HepG2 (cell line): ENCODE measurements at regions not wholly inside any gene's neighbourhood (a gene's known extent, or its start where the extent isn't known, plus 50 kb on each side); places are given as distances from the start of the nearest gene placed in this dataset.

Source experiments
- ATAC-seq: fragments of 200-7000 bp; cut with Tn5 transposase; 3 replicates; pipeline ENCODE4 v1.9.1; 2020; ENCODE audit warnings: mild to moderate bottlenecking, moderate library complexity
- BruUV-seq: library from RNA; stranded (reverse); fragments of 400-500 nt; replicated peaks from 2 replicates; lab custom pipeline; 2021; lab: Mats Ljungman, UMichigan
- CTCF ChIA-PET: fragments of 300-600 bp; formaldehyde crosslinking; extraction: SDS; loops from one replicate; lab custom pipeline; 2021; ENCODE audit warnings: low total read pairs, inconsistent platforms, low intra/inter-chr PET ratio; lab: Yijun Ruan, JAX
- POLR2A ChIA-PET: fragments of 350-600 bp; sonication (Branson Sonifier 250); formaldehyde crosslinking; loops from one replicate; lab custom pipeline; 2020; ENCODE audit warnings: antibody characterized with exemption, inconsistent platforms; lab: Yijun Ruan, JAX
- DNase-seq: peaks from one replicate; pipeline ENCODE4 v3.0.0-alpha.2; 2015; ENCODE audit warnings: low spot score
- FAIRE-seq: peaks from 3 replicates; lab custom pipeline; 2011; peaks lifted over from hg19 to GRCh38; lab: Jason Lieb, UNC
- H2AFZ ChIP-seq: one replicate; pipeline ENCODE4 v1.6.1; 2011; ENCODE audit warnings: low read length, inconsistent platforms
- H3K27ac ChIP-seq: fragments of 300-600 bp; 3 replicates; pipeline ENCODE4 v1.8.0; 2011; ENCODE audit warnings: mixed run types, mild to moderate bottlenecking, mixed read lengths, low read length, inconsistent platforms; ENCODE audit not compliant: insufficient read depth; ENCODE audit errors: extremely low read length
- H3K27me3 ChIP-seq, 2 experiments: fragments of 200-600 bp in 1 of 2; 2 replicates in 1 of 2; 3 replicates in 1 of 2; pipeline versions ENCODE4 v1.6.0 to v1.8.0; 2011; ENCODE audit warnings: low read length in 2 of 2, mild to moderate bottlenecking in 2 of 2, moderate library complexity in 2 of 2, inconsistent platforms in 1 of 2; ENCODE audit not compliant: insufficient read depth in 2 of 2, control insufficient read depth in 1 of 2
- H3K36me3 ChIP-seq, 2 experiments: fragments of 200-600 bp in 1 of 2; replicated peaks in 1 of 2; 2 replicates in 1 of 2; 3 replicates in 1 of 2; pipeline versions ENCODE4 v1.5.1 to v1.8.0; 2011; ENCODE audit warnings: low read length in 2 of 2, inconsistent platforms in 1 of 2; ENCODE audit not compliant: insufficient read depth in 2 of 2, control insufficient read depth in 1 of 2
- H3K4me1 ChIP-seq: 2 replicates; pipeline ENCODE4 v1.5.1; 2012; ENCODE audit warnings: low read length, inconsistent platforms; ENCODE audit not compliant: insufficient read depth
- H3K4me2 ChIP-seq: 2 replicates; pipeline ENCODE4 v1.6.0; 2011; ENCODE audit warnings: low read depth, low read length, inconsistent platforms
- H3K4me3 ChIP-seq, 3 experiments: fragments of 200-600 bp in 1 of 3; sonication (generic), shearing (Covaris generic) in 1 of 3; replicated peaks in 1 of 3; 2 replicates each; pipeline ENCODE4 v1.5.1; 2011 to 2016; ENCODE audit warnings: low read length in 3 of 3, inconsistent platforms in 2 of 3, low read depth in 2 of 3, mild to moderate bottlenecking in 2 of 3, control low read depth in 1 of 3, mixed read lengths in 1 of 3; ENCODE audit not compliant: insufficient read depth in 1 of 3
- H3K79me2 ChIP-seq: one replicate; pipeline ENCODE4 v1.6.1; 2011; ENCODE audit warnings: low read length, inconsistent platforms; ENCODE audit not compliant: insufficient read depth
- H3K9ac ChIP-seq: 2 replicates; pipeline ENCODE4 v1.6.0; 2011; ENCODE audit warnings: mild to moderate bottlenecking, low read depth, low read length, inconsistent platforms; ENCODE audit not compliant: insufficient read depth
- H3K9me3 ChIP-seq: 2 replicates; pipeline ENCODE4 v1.5.1; 2012; ENCODE audit warnings: mild to moderate bottlenecking, low read length
- H4K20me1 ChIP-seq: 2 replicates; pipeline ENCODE4 v1.6.0; 2011; ENCODE audit warnings: inconsistent platforms, mild to moderate bottlenecking, low read length, moderate library complexity; ENCODE audit not compliant: insufficient read depth
- HNF4A ChIP-seq: sonication (generic); formaldehyde crosslinking; IDR thresholded peaks from 2 replicates; pipeline ENCODE4 v1.4.0; 2020; ENCODE audit warnings: missing genetic modification reagents
- IRX3 ChIP-seq: sonication (generic); formaldehyde crosslinking; IDR thresholded peaks from 2 replicates; pipeline ENCODE4 v1.8.1; 2023; ENCODE audit warnings: mild to moderate bottlenecking, low read depth, missing genetic modification reagents, borderline replicate concordance
- ISX ChIP-seq: sonication (generic); formaldehyde crosslinking; conservative IDR thresholded peaks from 2 replicates; pipeline ENCODE4 v1.5.0; 2020; ENCODE audit warnings: missing genetic modification reagents
- PAF1 ChIP-seq: IDR thresholded peaks from 2 replicates; pipeline ENCODE4 v1.6.1; 2016; ENCODE audit warnings: missing genetic modification reagents, missing compliant biosample characterization
- USF2 ChIP-seq, 2 experiments: sonication (generic) in 1 of 2; formaldehyde crosslinking in 1 of 2; IDR thresholded peaks; 2 replicates each; pipeline versions ENCODE4 v1.5.1 to v1.6.1; 2011 to 2020; ENCODE audit warnings: borderline replicate concordance in 1 of 2, low read depth in 1 of 2, low read length in 1 of 2, mild to moderate bottlenecking in 1 of 2, missing genetic modification reagents in 1 of 2, moderate library complexity in 1 of 2
- YEATS2 ChIP-seq: sonication (generic); formaldehyde crosslinking; IDR thresholded peaks from 2 replicates; pipeline ENCODE4 v1.4.0; 2020; ENCODE audit warnings: missing genetic modification reagents, borderline replicate concordance
- ZBTB14 ChIP-seq: sonication (generic); formaldehyde crosslinking; IDR thresholded peaks from 2 replicates; pipeline ENCODE4 v1.4.0; 2020; ENCODE audit warnings: missing genetic modification reagents
- ZNF329 ChIP-seq: sonication (generic); formaldehyde crosslinking; IDR thresholded peaks from 2 replicates; pipeline ENCODE4 v1.9.0; 2021; ENCODE audit warnings: low read depth, mild to moderate bottlenecking, missing genetic modification reagents
- ZNF577 ChIP-seq: sonication (generic); formaldehyde crosslinking; IDR thresholded peaks from 2 replicates; pipeline ENCODE4 v1.4.0; 2020; ENCODE audit warnings: mild to moderate bottlenecking, low read depth, missing genetic modification reagents, borderline replicate concordance
- ZNF784 ChIP-seq: sonication (generic); formaldehyde crosslinking; IDR thresholded peaks from 2 replicates; pipeline ENCODE4 v1.5.1; 2020; ENCODE audit warnings: missing genetic modification reagents, mild to moderate bottlenecking, borderline replicate concordance
- WGBS: methylation state at CpG from one replicate; pipeline ENCODE4 v1.1.6; 2017; ENCODE audit warnings: low lambda C conversion rate; 5-methylcytosine and 5-hydroxymethylcytosine counted together
- in situ Hi-C: cut with HindIII; loops from 2 replicates; pipeline ENCODE4 v1.10.0; 2017; ENCODE audit warnings: low pct_unique_long_range_greater_than_20kb; ENCODE audit not compliant: extremely low pct_ligation_motif_present
- intact Hi-C: fragments of 100-400 bp; cut with micrococcal nuclease; formaldehyde crosslinking; loops from one replicate; pipeline ENCODE4 v1.10.0; 2022; ENCODE audit not compliant: unreplicated experiment

- H3K79me2 ChIP-seq, result no peaks in the 10 kb centered on the region
- no peak overlapping the region for H3K4me3 ChIP-seq
- intact Hi-C loops, result no loop called here
- peaks cover 6 to 39% of the 10 kb centered on the region in 2 experiments; a peak in 4 of 5 replicates for H3K27me3 ChIP-seq
- no peak for ATAC-seq
- no peak overlapping the region for H3K27ac ChIP-seq
- no peaks in the 10 kb centered on the region for H3K36me3 ChIP-seq
- H2AFZ ChIP-seq, result no peak overlapping the region
- in situ Hi-C loops, result no loop called here
- no peak for FAIRE-seq
- ChIA-PET POLR2A (no interaction called here), CTCF (no interaction called here)
- 32% methylated on average over 8 of the region's 8 CpGs for WGBS
- no TSS peak for BruUV-seq
- no peak for TF ChIP-seq ZNF784 (CRISPR knock-in tag)
- TF ChIP-seq USF2 (IDR thresholded peaks at IDR 0.05; ENCODE audit: low read depth, low read length), result no peak
- TF ChIP-seq USF2 (CRISPR knock-in tag; IDR thresholded peaks at IDR 0.05; ENCODE audit: borderline replicate concordance), result no peak
- TF ChIP-seq ISX, result no peak
- no peak for TF ChIP-seq PAF1 (CRISPR knock-in tag)
- no peak for TF ChIP-seq ZBTB14 (CRISPR knock-in tag)
- TF ChIP-seq YEATS2 (CRISPR knock-in tag), result no peak
- TF ChIP-seq ZNF329 (CRISPR knock-in tag), result no peak
- no peak for TF ChIP-seq IRX3 (CRISPR knock-in tag)
- TF ChIP-seq HNF4A (CRISPR knock-in tag), result no peak
- no peak for TF ChIP-seq ZNF577 (CRISPR knock-in tag)
- no peak for DNase-seq
- peaks cover 3% of the 10 kb centered on the region for H3K4me1 ChIP-seq
- H3K9ac ChIP-seq, result no peak overlapping the region
- H3K4me2 ChIP-seq, result no peak overlapping the region
- no peaks in the 10 kb centered on the region for H4K20me1 ChIP-seq
- no peaks in the 10 kb centered on the region for H3K9me3 ChIP-seq
Measured at GRCh38 chr14:76929927-76930326, 98.6 kb downstream of the IRF2BPL start.
